Muscle layer of colon (tissue), 2 donors: ENCODE measurements at regions not wholly inside any gene's neighbourhood (a gene's known extent, or its start where the extent isn't known, plus 50 kb on each side); places are given as distances from the start of the nearest gene placed in this dataset.

Experiments
- H3K27ac ChIP-seq: one replicate; pipeline ENCODE4 v1.7.0; 2013; ENCODE audit warnings: low read depth, mild to moderate bottlenecking, low read length, moderate library complexity
- H3K27me3 ChIP-seq, 2 donors: one replicate each; pipeline ENCODE4 v1.7.0; 2013; ENCODE audit warnings: low read length in 2 of 2, mild to moderate bottlenecking in 2 of 2; ENCODE audit not compliant: insufficient read depth in 2 of 2, control insufficient read depth in 1 of 2
- H3K36me3 ChIP-seq: one replicate; pipeline ENCODE4 v1.7.0; 2013; ENCODE audit warnings: mild to moderate bottlenecking, low read length; ENCODE audit not compliant: insufficient read depth
- H3K4me1 ChIP-seq: one replicate; pipeline ENCODE4 v1.7.0; 2013; ENCODE audit warnings: mild to moderate bottlenecking, low read length; ENCODE audit not compliant: insufficient read depth
- H3K4me3 ChIP-seq, 2 donors: one replicate each; pipeline ENCODE4 v1.7.0; 2013; ENCODE audit warnings: low read length in 2 of 2, low read depth in 1 of 2, mild to moderate bottlenecking in 1 of 2, moderate library complexity in 1 of 2
- H3K9ac ChIP-seq: one replicate; pipeline ENCODE4 v1.7.0; 2013; ENCODE audit warnings: low read length
- H3K9me3 ChIP-seq: one replicate; pipeline ENCODE4 v1.7.0; 2013; ENCODE audit warnings: mild to moderate bottlenecking, low read length
- donor health status: abdominal sarcoma.
- donor health status: Adenocarcinoma of cecum.

GRCh38 chr14:89615421-89615820, 198.4 kb upstream of the FOXN3 start:
- Histone ChIP-seq H3K9ac (no peak overlapping the region), H3K4me3 (no peak overlapping the region), H3K9me3 (no peaks in the 10 kb centered on the region), H3K36me3 (no peaks in the 10 kb centered on the region), H3K4me1 (peaks cover 21% of the 10 kb centered on the region), H3K27ac (no peak overlapping the region), H3K27me3 (no peaks in the 10 kb centered on the region)

GRCh38 chr14:89614009-89614691, 197.1 kb upstream of the FOXN3 start:
- H3K36me3 ChIP-seq, result no peaks in the 10 kb centered on the region
- H3K4me1 ChIP-seq, result peaks cover 13% of the 10 kb centered on the region
- no peaks in the 10 kb centered on the region for H3K27me3 ChIP-seq
- no peak overlapping the region for H3K4me3 ChIP-seq
- no peaks in the 10 kb centered on the region for H3K9me3 ChIP-seq
- H3K27ac ChIP-seq, result no peak overlapping the region
- H3K9ac ChIP-seq, result no peak overlapping the region

DNA sequence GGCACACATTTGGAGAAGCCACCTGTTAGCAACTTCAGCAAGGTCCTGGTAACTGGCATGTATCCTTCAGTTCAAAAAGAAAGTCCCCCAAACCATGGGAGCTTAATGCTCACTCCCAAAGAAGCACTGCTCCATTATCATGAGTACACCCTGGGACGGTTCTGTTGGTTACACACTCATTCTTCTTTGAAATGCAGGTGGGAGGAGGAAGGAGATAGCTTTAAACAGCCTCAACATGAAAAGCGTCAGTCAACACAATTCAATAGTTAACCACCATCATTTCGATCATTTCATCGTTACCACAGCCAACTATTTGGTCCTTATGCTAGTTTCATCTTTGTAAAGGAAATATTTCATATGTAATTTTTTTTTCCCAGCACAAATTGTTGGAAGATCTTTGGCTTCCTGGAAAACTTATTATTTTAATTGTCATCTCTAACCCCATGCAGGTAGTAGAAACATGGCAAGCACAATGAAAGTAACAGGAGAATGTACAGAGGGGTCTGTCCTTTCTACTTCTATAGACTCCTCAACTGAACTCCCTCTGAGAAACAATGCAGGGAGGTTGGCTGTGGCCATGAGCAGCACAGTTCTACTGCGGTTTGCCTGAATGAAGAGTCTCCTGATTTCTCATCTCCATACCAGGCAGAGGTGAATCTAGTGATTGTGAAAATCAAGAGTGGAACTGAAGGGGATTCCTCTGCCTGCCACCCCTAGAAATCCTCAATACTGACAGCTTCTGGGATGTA, 196.4 kb upstream of the FOXN3 start:
- Histone ChIP-seq H3K27ac (no peak overlapping the region), H3K4me3 (no peak overlapping the region), H3K27me3 (no peaks in the 10 kb centered on the region), H3K9ac (no peak overlapping the region), H3K4me1 (peaks cover 13% of the 10 kb centered on the region), H3K9me3 (no peaks in the 10 kb centered on the region), H3K36me3 (no peaks in the 10 kb centered on the region)

GRCh38 chr14:89609500-89610100, 192.6 kb upstream of the FOXN3 start:
- Histone ChIP-seq H3K4me3 (no peak overlapping the region), H3K4me1 (no peaks in the 10 kb centered on the region), H3K27ac (no peak overlapping the region), H3K27me3 (no peaks in the 10 kb centered on the region), H3K36me3 (no peaks in the 10 kb centered on the region), H3K9ac (no peak overlapping the region), H3K9me3 (no peaks in the 10 kb centered on the region)

GRCh38 chr14:89607453-89607852, 190.4 kb upstream of the FOXN3 start:
- H3K36me3 ChIP-seq, result no peaks in the 10 kb centered on the region
- H3K27ac ChIP-seq, result no peak overlapping the region
- no peak overlapping the region for H3K9ac ChIP-seq
- no peaks in the 10 kb centered on the region for H3K4me1 ChIP-seq
- H3K4me3 ChIP-seq, result no peak overlapping the region
- no peaks in the 10 kb centered on the region for H3K9me3 ChIP-seq
- no peaks in the 10 kb centered on the region for H3K27me3 ChIP-seq

- Histone ChIP-seq H3K9ac (no peak overlapping the region), H3K4me1 (no peaks in the 10 kb centered on the region), H3K27ac (no peak overlapping the region), H3K36me3 (no peaks in the 10 kb centered on the region), H3K4me3 (no peak overlapping the region), H3K27me3 (no peaks in the 10 kb centered on the region), H3K9me3 (peaks cover 3% of the 10 kb centered on the region)
Measured at GRCh38 chr14:89603938-89604480, 187.0 kb upstream of the FOXN3 start.

DNA sequence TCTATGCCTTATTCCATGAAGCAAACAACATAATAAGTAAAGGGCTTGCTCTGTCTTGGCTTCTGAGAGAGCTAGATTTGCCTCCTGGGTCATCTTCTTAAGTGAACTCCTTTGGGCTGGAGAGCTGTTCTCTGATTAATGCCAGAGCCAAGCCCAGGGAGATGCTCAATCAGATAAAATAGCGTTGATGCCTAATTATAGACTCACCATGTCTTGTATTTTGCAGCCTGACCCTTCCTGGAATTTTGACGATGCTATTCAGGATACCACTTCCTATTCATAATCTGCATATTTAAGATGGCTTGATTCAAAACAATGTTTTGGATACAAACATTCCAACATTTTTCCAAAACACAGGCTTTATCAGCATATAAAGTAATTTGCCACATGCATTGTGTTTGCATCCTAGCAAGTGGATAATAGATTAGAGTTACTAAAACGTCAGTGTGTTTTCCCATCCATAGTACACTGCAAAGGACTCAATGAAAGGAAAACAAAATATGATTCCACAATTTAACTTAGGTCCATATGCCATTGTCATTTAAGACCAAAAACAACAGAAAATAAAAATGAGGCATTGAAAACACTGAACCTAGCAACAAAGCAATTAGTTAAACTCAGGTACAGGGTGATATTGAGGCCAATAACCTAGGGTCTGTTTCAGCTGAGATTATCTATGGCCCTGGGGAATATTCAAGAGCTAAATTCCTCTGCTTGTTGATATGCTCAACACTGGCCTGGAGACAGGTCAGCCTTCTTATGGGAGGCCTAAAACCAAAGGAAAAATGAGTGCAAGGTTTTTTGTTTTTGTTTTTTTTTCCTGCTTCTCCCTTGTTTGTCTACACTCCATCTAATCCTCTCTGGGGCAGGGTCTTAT, 184.2 kb upstream of the FOXN3 start:
- Histone ChIP-seq H3K9ac (no peak overlapping the region), H3K27ac (no peak overlapping the region), H3K4me3 (no peak overlapping the region), H3K27me3 (no peaks in the 10 kb centered on the region), H3K9me3 (peaks cover 10% of the 10 kb centered on the region), H3K36me3 (no peaks in the 10 kb centered on the region), H3K4me1 (no peaks in the 10 kb centered on the region)

DNA sequence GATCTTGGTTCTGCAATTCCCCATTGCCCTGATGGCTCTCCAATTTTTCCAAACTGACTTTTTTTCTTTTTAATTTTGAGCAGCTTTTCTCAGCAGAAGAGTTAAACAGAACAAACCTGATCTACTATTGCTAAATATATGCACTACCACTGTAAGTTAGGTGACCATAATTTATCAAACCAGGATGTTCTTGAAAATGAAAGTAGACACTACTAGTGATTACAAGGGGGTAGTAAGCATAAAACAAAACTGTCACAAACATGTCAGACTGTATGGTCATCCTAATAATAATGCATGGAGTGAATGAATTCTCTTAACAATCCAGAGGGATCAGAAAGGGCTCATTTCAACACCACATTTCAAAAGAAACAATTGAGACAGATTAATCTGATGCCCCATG, 183.0 kb upstream of the FOXN3 start:
- Histone ChIP-seq H3K9me3 (peaks cover 10% of the 10 kb centered on the region), H3K27me3 (no peaks in the 10 kb centered on the region), H3K27ac (no peak overlapping the region)

DNA sequence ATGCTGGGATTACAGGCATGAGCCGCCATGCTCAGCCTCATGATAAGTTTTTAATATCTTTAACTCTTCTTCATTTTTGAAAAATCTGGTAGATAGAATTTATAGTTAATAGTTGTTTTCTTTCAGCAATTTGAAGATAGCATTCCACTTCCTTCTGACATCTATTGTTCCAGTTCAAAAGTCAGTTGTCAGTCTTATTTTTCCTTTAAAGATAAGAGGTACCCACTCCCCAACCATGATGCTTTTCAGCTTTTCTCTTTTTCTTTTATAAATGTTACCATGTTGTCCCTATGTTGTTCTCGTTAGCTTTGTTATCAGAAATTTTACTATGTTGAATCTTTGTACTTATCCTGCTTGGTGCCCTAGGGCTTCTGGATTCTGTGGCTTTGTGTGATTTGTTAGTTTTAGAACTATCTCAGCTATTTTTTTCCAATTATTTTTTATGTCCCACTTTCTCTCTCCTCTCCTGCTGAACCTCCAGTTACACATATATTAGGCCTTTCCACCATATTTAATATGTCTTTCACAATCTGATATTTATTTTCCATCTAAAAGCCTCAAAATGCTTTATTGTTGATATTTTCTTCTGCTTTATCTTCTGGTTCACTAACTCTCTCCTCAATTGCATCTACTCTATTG, 181.6 kb upstream of the FOXN3 start:
- Histone ChIP-seq H3K27me3 (no peaks in the 10 kb centered on the region), H3K4me1 (no peaks in the 10 kb centered on the region), H3K9me3 (peaks cover 10% of the 10 kb centered on the region), H3K27ac (no peak overlapping the region), H3K9ac (no peak overlapping the region), H3K36me3 (no peaks in the 10 kb centered on the region), H3K4me3 (peak overlapping the region in 1 of 2 donors; percentile 9)

More for the DNA sequence above, 183.0 kb upstream of the FOXN3 start:
- Histone ChIP-seq H3K4me3 (no peak overlapping the region), H3K9ac (no peak overlapping the region), H3K36me3 (no peaks in the 10 kb centered on the region), H3K4me1 (no peaks in the 10 kb centered on the region)

- H3K9ac ChIP-seq, result no peak overlapping the region
- H3K27me3 ChIP-seq, result no peaks in the 10 kb centered on the region
- H3K9me3 ChIP-seq, result no peaks in the 10 kb centered on the region
- no peak overlapping the region for H3K27ac ChIP-seq
- no peaks in the 10 kb centered on the region for H3K36me3 ChIP-seq
- no peak overlapping the region for H3K4me3 ChIP-seq
- H3K4me1 ChIP-seq, result no peaks in the 10 kb centered on the region
Measured at GRCh38 chr14:89592961-89593360, 175.9 kb upstream of the FOXN3 start.
